Activated CD8-positive, alpha-beta memory T cell treated with anti-CD3 and anti-CD28 coated beads for 4 hours (primary cell): ENCODE measurements at regions not wholly inside any gene's neighbourhood (a gene's known extent, or its start where the extent isn't known, plus 50 kb on each side); places are given as distances from the start of the nearest gene placed in this dataset.

Source experiments
- DNase-seq, 2 donors: peaks; one replicate each; pipeline ENCODE4 v3.0.0-alpha.2; 2020; ENCODE audit warnings: low read depth in 2 of 2

GRCh38 chrY:7464742-7465141 is 553.2 kb upstream of the AMELY start:
- no peak for DNase-seq

GRCh38 chrY:7463711-7464110 is 552.2 kb upstream of the AMELY start:
- DNase-seq, result no peak

GRCh38 chrY:7463196-7463595 is 551.6 kb upstream of the AMELY start:
- DNase-seq, result no peak

- no peak for DNase-seq
Observed at GRCh38 chrY:7462657-7463056, 551.1 kb upstream of the AMELY start.

DNA sequence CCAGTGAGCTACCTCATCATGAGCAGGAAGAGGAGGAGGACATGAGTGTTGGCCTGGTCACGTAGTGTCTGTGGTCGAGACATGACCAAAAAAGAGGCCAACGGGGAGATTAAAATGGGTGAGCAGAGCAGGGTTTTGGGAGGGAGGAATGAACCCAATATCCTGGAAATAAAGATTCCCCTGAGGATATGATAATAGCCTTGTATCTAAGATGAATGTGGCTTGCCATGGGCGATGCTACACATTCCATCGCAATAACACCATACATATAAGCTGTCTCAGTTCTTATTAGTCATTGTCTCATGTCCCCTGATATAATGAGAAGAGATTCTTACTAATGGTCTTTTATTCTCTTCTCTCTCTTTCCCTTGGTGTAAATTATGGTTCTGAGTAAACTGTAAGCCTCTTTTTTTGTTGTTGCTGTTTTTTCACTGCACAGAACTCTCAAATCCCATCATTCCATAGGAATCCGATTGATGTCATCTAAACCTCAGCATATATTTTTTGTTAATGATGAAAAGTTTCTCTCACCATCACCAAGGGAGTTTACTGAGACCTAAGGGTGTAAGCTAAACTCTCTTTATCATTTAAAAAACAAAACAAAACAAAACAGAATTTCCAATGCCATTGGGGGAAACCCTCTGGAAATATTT is 550.4 kb upstream of the AMELY start:
- no peak for DNase-seq

DNA sequence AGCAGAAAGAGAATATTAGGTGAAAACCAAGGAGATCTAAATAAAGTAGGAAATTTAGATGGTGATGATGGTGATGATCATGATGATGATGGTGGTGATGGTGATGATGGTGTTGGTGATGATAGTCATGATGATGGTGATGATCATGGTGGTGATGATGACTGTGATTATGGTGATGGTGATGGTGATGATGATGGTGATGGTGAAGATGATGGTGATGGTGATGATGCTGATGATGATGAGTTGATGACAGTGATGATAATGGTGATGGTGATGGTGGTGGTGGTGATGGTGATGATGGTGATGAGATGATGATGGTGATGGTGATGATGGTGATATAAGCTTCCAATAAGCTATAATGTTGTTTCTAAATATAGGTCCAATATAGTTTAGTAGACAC is 548.2 kb upstream of the AMELY start:
- DNase-seq, result no peak

DNA sequence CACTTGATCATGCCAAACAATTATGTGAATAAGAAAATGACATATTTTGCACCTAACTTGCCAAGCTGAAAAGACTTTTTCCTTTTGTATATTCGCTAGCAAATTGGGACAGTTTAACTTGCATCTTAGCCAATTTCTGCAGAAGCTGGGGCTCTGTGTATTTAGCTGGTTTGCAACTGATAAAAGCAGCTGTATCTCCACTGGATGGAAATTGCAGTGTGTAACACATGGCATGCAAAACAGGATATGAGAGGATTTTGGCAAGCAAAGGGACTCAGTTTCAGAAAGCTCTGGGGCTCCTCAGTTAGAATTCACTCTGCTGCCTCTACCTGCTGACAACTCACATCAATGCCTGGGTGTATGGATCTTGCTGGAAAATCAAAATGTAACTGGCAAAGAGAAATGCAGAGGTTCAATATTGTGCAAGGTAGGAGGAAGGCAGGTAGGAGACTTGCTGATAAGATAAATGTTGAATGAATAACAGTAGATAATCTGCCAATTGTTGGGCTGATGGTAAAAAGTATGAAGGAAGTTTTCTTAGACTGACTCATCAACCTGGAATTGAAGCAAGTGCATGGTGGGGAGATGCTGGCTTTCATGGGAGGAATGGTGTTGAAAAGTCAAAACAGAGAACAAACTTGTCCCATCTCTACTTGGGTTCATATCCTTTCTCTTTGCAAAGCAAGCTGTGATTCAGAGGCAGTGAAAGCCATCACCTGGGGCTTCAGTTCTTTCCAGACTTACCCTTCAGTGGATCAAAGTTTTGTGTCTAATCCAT is 546.9 kb upstream of the AMELY start:
- DNase-seq, result no peak

GRCh38 chrY:7457286-7458015 is 545.9 kb upstream of the AMELY start:
- no peak for DNase-seq

DNA sequence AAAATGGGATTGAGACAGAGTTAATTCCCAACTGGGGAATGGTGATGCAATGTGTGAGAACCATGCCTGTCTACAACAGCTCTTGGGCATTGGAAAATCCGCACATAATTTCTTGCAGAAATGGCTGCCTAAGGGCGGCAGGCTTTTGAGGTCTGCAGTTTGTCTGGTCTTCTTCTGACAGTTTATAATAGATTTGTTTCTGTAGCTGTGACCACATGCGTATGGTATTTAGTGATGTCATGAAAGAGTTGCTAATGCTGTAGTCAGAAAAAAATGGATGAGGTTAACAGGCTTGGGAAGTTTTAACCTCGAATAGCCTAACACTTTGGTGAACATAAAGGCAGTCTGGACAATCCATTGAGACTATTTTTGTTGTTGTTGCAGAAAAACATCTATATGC is 544.1 kb upstream of the AMELY start:
- DNase-seq, result no peak

GRCh38 chrY:7453336-7453735 is 541.8 kb upstream of the AMELY start:
- no peak for DNase-seq

- DNase-seq, result no peak
Observed at GRCh38 chrY:7452246-7452645, 540.7 kb upstream of the AMELY start.

DNA sequence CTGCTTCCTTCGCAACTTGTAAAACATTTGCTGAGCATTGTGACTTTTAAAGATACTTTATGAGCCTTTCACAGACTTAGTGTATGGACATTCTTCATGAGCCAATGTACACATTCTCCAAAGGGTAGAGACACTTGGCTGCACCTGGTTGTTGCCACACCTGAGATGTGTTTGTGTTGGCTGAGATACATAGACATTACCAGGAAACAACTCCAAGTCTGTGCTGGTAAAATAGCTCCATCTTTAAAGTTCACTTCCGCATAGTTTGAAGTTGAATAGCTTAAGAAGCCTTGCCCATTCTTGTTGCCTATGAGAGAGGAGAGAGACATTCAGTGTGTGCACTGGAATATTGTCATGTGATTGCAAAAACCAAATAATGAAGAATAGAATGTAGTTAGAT is 538.3 kb upstream of the AMELY start:
- no peak for DNase-seq

DNA sequence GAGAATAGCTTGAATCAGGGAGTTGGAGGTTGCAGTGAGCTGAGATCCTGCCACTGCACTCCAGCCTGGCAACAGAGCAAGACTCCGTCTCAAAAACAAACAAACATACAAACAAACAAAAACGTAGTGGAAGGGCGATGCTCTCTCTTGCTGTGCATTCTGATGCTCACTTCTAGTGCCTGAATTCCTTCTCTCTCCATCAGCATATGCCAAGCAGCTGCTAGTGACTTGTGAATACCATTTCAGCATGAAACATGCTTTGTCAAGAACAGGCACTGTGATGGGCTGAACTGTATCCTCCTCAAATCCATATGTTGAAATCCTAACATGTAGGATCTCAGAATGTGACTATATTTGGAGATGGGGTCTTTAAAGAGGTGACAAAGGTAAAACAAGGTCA is 537.1 kb upstream of the AMELY start:
- no peak for DNase-seq

DNA sequence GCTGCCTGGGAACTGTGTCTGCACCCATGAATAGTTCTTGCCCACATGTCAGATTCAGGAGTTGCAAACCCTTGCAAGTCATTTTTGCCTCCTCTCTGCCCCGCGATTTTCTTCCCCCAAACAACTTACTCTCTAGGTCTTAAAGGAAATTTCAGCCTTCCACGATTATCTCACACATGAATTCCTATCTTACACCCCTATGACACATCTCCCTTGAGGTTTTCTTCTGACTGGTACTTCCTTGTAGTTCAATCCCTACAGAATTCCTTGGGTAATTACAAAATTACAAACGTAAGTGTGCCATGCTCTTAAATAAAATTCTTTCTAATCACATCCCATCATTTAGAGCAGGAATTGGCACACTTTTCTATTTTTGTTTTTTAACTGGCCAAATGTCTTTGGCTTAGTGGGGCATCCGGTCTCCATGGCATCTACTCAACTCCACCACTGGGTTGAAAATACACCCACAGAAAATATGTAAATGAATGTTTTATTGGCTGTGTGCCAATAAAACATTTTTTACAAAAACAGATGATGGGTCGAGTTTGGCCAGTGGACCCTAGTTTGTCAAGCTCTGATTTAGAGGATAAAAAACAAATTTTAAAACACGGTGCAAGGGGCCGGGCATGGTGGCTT is 536.4 kb upstream of the AMELY start:
- DNase-seq, result no peak

DNA sequence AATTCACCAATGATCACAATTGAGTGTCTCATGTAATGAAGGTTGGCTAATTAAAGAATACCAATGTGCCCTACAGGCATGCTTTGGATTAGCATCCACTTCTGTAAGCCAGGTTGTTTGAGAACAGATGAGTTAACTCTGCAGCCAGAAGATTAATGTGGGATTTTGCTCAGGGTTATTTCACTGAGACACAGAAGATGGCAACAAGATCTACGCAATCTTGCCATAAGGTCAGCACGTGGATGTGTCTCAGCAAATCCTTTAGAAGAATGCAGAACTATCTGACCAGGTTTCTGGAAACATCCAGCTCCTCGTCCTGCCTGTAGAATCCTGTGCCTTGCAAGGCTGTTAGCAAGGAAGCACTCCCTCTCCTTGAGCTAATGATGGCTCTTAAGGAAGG is 532.6 kb upstream of the AMELY start:
- DNase-seq, result no peak

DNA sequence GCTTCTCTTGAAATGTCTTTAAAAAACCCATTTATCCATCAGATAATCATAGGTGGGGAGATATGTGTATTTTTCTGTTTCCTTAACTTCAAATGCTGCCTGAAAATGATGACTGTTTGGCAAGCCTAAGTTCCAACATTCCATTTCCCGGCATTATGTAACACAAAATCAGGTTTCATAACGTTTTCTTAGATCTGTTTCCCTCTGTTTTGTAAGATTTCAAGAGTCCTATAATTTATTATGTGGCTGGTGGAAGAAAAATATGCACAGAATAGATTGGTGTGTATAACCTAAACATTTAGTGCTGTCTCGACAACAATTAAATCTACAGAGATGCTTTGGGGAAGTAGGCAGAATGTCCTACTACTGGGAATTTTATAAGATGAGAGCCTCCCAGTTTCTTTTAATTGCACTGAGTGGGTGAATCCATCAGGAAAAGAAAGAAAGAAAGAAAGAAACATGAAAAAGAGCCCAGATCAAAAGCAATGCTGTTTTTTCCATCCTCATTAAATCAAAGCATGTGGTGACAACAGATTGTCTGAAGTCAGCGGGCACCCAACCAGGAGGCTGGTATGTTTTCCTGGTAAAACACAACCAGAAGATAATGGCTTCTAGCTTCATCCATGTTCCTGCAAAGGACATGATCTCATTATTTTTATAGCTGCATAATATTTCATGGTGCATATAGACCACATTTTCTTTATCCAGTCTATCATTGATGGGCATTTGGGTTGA is 529.4 kb upstream of the AMELY start:
- no peak for DNase-seq

GRCh38 chrY:7437086-7437485 is 525.5 kb upstream of the AMELY start:
- no peak for DNase-seq

DNA sequence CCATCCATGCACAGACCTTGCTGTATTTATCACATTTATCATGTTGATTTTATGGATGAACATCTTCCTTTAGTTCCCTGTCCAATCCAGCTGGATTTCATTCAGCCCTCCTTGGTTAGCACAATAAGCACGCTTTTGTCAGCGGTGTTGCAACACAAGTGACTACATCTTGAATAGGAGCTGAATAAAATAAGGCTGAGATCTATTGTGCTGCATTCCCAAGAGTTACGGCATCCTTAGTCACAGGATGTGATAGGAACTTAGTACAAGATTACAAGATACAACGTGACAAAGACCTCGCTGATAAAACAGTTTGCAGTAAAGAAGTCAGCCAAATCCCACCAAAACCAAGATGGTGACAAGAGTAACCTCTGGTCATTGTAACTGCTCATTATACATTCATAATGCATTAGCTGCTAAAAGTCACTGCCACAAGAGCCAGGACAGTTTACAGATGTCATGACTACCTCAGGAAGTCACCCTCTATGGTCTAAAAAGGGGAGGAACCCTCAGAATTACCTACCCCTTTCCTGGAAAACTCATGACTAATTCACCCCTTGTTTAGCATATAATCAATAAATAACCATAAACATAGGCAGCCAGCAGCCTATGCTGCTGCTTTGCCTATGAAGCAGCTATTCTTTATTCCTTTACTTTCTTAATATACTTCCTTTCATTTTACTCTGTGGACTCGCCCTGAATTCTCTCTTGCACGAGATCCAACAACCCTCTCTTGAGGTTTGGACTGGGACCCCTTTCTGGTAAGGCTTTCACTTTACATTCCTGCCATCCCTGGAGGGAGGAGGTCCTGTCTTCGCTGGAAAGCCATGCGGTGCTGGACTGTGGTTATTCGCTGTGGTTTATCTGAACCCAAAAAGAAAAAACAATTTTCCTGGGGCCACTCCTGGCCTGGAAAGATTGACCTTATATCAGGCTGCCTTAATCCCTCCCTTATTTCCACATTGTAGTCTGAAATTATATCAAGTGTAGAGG is 522.6 kb upstream of the AMELY start:
- no peak for DNase-seq

- DNase-seq, result no peak
Observed at GRCh38 chrY:7419165-7419564, 507.6 kb upstream of the AMELY start.

GRCh38 chrY:7417946-7418345 is 506.4 kb upstream of the AMELY start:
- no peak for DNase-seq

DNA sequence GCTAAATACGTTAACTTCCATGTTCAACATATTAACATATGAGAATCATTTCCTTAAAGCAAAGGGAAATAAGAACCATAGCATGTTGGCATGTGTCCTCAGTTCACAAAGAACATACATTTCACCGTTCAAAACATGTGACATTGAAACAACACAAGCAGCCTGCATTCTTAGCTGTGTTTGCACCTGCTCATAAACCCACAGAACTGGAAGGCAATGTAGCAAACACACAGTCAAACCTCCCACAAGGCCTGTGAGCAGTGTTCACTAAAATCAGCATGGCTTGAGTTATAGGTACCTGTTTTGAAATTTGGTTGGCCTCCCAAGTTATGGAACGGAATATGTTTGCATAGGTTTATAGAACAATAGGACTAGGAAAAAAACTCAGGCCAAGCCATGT is 504.9 kb upstream of the AMELY start:
- no peak for DNase-seq
